ENCODE measurements at regions not wholly inside any gene's neighbourhood (a gene's known extent, or its start where the extent isn't known, plus 50 kb on each side); places are given as distances from the start of the nearest gene placed in this dataset.

DNA sequence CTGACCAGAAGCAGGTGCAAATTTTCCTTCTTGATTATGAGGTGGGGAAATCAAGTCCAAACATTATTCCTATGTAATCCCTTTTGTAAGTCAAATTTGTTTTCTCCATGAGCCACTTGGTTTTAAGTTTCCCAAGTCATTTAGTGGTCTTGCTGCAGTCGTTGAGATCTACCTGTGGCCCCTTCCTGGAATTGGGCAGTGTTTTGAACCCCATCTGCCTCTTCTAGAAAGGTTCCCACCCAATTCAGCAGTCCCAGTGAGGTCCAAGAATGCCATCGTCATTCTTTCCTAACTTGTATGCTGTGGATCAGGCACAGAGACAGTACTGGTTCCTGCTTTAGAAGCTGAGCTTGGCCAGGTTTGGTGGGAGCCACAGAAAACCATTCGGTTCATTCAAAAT, 77.8 kb upstream of the GNAZ start:
- H3K27ac Mint-ChIP-seq (ENCODE audit: low read depth, unreplicated experiment) = no peak overlapping the region
- ChIA-PET CTCF (interaction anchor here (0.6 kb wide), 1 partner anchor 298 kb away, joined by 3 read pairs; no protein-coding TSS in a partner anchor), POLR2A (no interaction called here)
- peaks cover under 1% of the 10 kb centered on the region for H3K9me3 Mint-ChIP-seq (ENCODE audit: unreplicated experiment)
- TF ChIP-seq CTCF (IDR thresholded peaks at IDR 0.05; ENCODE audit: unreplicated experiment) = no peak
- H3K27me3 Mint-ChIP-seq (ENCODE audit: insufficient read depth, unreplicated experiment) = peaks cover 60% of the 10 kb centered on the region
- no peaks in the 10 kb centered on the region for H3K36me3 Mint-ChIP-seq (ENCODE audit: insufficient read depth, unreplicated experiment)
- intact Hi-C loops (cut with micrococcal nuclease) = no loop called here
- no peak overlapping the region for H3K4me3 Mint-ChIP-seq (ENCODE audit: unreplicated experiment)
- DNase-seq (ENCODE audit: unreplicated experiment) = no peak
- no TSS peak for BruUV-seq (replicated peaks)
- no peaks in the 10 kb centered on the region for H3K4me1 Mint-ChIP-seq (ENCODE audit: insufficient read depth, unreplicated experiment)

- Mint-ChIP-seq H3K27ac (ENCODE audit: low read depth, unreplicated experiment) (no peak overlapping the region), H3K4me3 (ENCODE audit: unreplicated experiment) (no peak overlapping the region), H3K4me1 (ENCODE audit: insufficient read depth, unreplicated experiment) (no peaks in the 10 kb centered on the region), H3K27me3 (ENCODE audit: insufficient read depth, unreplicated experiment) (peaks cover 59% of the 10 kb centered on the region), H3K9me3 (ENCODE audit: unreplicated experiment) (peaks cover 7% of the 10 kb centered on the region), H3K36me3 (ENCODE audit: insufficient read depth, unreplicated experiment) (no peaks in the 10 kb centered on the region)
- CTCF ChIA-PET = interaction anchor here (0.6 kb wide), 1 partner anchor 298 kb away, joined by 3 read pairs; no protein-coding TSS in a partner anchor
- TF ChIP-seq CTCF (IDR thresholded peaks at IDR 0.05; ENCODE audit: unreplicated experiment) = no peak
- POLR2A ChIA-PET = interaction anchor here (1.0 kb wide), 1 partner anchor 15 kb away, joined by 3 read pairs; no protein-coding TSS in a partner anchor
- intact Hi-C loops (cut with micrococcal nuclease) = no loop called here
- no TSS peak for BruUV-seq (replicated peaks)
- DNase-seq (ENCODE audit: unreplicated experiment) = no peak
Observed at GRCh38 chr22:22993184-22993583, 77.1 kb upstream of the GNAZ start.

GRCh38 chr22:22995166-22995565, 75.2 kb upstream of the GNAZ start:
- intact Hi-C loops (cut with micrococcal nuclease) = no loop called here
- H3K36me3 Mint-ChIP-seq (ENCODE audit: insufficient read depth, unreplicated experiment) = no peaks in the 10 kb centered on the region
- ChIA-PET POLR2A (no interaction called here), CTCF (no interaction called here)
- no peak overlapping the region for H3K4me3 Mint-ChIP-seq (ENCODE audit: unreplicated experiment)
- peaks cover 59% of the 10 kb centered on the region for H3K27me3 Mint-ChIP-seq (ENCODE audit: insufficient read depth, unreplicated experiment)
- no TSS peak for BruUV-seq (replicated peaks)
- H3K4me1 Mint-ChIP-seq (ENCODE audit: insufficient read depth, unreplicated experiment) = peaks cover 8% of the 10 kb centered on the region
- DNase-seq (ENCODE audit: unreplicated experiment) = no peak
- H3K9me3 Mint-ChIP-seq (ENCODE audit: unreplicated experiment) = peaks cover 15% of the 10 kb centered on the region
- TF ChIP-seq CTCF (IDR thresholded peaks at IDR 0.05; ENCODE audit: unreplicated experiment) = no peak
- H3K27ac Mint-ChIP-seq (ENCODE audit: low read depth, unreplicated experiment) = no peak overlapping the region

DNA sequence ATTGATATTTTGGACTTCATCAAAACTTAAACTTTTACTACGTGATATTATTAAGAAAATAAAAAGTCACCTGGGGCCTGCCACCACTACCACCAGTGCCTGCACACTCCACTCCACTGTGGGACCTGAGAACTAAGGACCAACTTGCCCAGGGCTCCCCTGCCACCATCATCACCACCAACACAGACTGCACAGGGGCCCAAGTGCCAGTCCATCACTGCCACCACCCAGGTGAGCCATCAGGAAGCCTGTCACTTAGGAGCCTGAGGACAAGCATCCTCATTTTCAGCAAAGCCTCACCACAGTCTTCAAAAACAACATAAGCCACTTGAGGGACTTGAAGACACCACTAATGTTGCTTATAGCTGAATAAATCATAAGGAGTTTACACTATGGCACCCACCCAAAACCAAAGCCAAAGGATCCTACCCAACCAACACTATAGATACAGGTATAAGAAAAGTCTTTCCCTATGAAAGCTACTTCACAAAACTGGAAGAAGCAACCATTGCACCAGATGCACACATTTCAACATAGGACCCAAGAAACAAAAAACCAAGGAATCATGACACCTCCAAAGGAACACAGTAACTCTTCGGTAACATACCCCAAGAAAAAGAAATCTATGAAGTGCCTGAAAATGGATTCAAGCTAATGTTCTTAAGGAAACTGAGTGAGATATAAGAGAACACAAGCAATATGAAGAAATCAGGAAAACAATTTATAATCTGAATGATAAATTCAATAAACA, 73.6 kb upstream of the GNAZ start:
- Mint-ChIP-seq H3K4me3 (ENCODE audit: unreplicated experiment) (no peak overlapping the region), H3K27ac (ENCODE audit: low read depth, unreplicated experiment) (no peak overlapping the region), H3K9me3 (ENCODE audit: unreplicated experiment) (peaks cover 15% of the 10 kb centered on the region), H3K4me1 (ENCODE audit: insufficient read depth, unreplicated experiment) (peaks cover 8% of the 10 kb centered on the region), H3K36me3 (ENCODE audit: insufficient read depth, unreplicated experiment) (no peaks in the 10 kb centered on the region), H3K27me3 (ENCODE audit: insufficient read depth, unreplicated experiment) (peaks cover 44% of the 10 kb centered on the region)
- intact Hi-C loops (cut with micrococcal nuclease) = no loop called here
- no peak for TF ChIP-seq CTCF (IDR thresholded peaks at IDR 0.05; ENCODE audit: unreplicated experiment)
- no TSS peak for BruUV-seq (replicated peaks)
- ChIA-PET POLR2A (interaction anchor here (0.7 kb wide), 1 partner anchor 900 kb away, joined by 3 read pairs; no protein-coding TSS in a partner anchor), CTCF (interaction anchor here (0.6 kb wide), 1 partner anchor 36 kb away, joined by 3 read pairs; no protein-coding TSS in a partner anchor)
- no peak for DNase-seq (ENCODE audit: unreplicated experiment)
